Dermis blood vessel endothelial cell (primary cell): ENCODE measurements at regions not wholly inside any gene's neighbourhood (a gene's known extent, or its start where the extent isn't known, plus 50 kb on each side); places are given as distances from the start of the nearest gene placed in this dataset.
"Not testable (repeated sequence)": the region's sequence is repeated elsewhere in the genome, so short reads cannot be mapped to it uniquely, and the experiment has no call there.

Experiments
- DNase-seq: peaks from one replicate; pipeline ENCODE4 v3.0.0; 2010

DNA sequence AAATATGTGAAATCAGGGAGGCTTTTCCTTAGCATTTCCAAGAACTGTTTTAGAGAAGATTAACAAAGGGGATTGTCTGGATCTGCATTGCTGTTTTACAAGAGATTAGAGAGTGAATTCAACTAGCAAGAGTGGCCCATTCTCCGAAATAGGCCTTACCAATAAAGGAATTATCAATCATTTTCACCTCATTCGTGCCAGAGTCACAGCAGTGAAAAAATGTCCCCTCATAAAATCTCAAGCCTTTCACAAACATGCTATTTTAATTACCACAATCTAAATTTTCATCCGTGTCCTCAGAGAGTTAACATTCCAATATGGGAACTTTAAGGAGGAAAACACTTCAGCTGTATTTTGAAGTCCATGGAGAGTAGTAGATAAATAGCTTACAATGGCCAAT is 979.6 kb downstream of the RPA4 start:
- no peak for DNase-seq

DNA sequence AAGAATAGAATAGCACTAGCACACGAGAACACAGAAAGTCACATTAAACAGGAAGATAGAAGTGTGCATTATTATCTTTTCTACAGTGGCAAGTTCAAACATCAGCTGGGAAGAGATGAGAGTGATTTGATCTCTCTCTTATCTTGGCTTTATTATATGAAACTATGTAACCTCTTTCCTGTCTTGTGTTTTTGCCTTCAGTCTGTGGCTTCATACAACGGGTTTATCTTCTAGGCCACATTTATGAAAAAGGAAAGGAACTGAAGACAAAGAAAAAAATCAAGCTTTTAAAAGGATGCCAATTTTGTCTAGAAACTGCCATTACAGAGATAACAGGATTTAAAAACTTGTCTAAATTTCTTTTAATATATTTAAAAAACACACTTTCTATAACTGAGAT is 983.6 kb downstream of the RPA4 start:
- DNase-seq: no peak

DNA sequence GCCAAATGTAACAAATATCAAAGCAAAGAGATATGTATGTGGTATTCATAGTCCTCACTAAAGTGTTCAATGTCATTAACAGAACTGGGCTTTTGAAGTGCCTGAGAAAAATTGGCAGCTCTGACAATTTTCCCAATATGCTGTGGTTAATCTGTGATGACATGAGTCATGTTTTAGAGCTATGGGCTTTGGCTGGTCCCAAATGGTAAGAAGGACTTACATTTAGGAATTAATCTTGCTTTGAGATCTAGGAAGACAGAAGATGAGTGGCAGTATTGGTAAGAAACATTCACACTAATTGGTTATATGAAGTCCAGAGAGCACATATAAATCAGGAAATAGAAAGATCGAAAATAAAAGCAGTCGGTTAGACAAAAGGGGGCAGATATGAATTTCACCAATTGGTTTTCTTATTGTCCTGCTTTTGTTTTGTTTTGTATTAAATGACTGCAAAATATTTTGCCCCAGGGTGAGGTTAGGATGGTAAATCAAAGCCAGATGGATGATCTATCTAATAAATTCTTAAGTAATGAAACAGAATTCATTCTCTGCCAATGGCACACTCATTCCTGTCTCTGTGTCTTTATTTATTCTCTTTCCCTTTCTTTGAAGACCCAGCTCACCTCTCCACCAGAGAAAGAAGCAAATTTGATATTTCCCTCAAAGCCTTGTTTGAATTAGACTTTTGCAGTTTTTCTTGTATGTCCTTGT is 993.1 kb downstream of the RPA4 start:
- DNase-seq: no peak

DNA sequence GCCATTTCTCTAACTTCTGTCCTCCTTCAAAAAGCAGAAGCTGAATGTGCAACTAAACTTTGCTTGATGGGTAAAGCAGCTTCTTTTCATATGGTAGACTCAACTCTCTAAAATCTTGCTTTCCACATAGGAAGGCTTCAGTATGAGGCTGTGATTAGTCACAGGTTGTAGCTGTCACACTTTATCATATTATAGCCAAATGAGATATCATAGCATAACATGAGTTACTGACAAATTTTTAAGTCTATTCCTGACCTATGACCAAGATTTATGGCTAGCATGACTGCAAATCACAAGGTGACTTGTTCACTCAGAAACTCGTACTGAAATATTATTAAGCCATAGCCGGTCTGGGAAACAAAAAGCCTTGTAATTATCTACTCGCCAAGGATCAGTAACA is 998.6 kb downstream of the RPA4 start:
- DNase-seq: no peak

DNA sequence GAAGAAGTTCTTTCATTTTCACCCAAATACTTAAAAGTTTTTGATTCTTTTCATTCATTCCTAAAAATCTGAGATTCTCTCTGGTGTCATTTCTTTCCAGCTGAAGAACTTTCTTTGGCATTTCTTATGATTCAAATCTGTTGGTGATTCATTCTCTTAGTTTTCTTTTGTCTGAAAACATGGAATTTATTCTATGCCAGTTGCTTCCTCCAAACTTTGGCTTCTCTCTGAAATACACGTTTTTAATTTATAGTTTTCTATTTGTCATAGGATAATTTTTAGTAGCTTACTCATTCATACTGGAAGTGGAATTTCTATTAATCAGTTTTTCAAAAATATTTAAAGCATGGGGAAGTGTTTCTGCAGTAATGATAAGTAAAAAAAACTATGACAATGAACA is 1012.0 kb downstream of the RPA4 start:
- no peak for DNase-seq

DNA sequence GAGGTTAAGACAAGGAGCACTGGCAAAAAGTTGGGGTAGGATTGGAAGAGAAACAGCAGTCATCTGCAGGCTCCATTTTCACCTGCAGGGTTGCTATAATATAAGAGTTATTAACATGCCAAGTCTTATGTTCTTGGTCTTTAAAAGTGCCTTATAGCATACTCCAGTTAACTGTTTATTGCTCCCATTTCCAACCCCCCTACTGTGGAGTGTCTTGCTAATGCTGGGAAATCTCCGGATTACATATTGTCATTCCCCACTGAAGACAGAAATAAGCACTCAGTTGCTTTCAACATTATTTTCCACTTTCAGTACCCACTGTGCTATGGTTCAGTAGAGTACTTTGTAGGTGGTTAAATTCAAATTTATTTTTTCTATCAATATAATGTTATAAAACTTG is 1014.3 kb downstream of the RPA4 start:
- DNase-seq: no peak

DNA sequence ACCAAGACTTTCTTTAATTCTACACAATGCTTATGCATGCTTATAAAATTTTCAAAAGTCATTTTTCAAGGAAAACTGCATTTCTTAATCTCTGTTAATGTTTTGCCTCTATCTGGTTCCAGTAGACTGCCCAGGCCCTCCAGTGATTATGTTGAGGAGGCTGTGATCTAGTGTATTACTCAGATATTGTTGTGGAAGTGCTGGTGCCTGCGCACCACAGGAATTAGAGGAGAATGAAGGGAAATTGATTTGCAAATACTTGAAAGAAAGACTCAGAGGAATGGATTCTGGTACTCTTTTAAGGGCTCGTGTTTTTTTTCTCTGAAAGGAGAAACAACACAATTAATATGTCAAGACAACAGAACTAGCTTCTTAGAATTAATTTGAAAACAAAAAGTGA is 1015.1 kb downstream of the RPA4 start:
- DNase-seq: no peak

DNA sequence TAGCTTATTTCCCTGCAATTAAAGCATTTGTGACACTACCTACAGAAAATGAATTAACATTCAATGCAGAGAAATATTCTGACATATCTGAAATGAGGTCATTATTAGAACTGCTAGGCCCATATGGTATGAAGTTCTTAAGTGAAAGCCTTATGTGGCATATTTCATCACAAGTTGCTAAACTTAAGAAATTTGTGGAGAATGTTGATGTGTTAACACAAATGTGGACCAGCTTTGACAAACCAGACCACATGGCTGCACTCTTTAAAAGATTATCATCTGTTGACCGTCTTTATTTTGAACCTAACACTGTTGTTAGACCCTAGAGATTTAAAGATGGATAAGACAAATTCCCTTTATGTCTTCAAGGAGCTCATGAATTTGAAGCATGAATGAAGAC is 1024.1 kb downstream of the RPA4 start:
- no peak for DNase-seq

DNA sequence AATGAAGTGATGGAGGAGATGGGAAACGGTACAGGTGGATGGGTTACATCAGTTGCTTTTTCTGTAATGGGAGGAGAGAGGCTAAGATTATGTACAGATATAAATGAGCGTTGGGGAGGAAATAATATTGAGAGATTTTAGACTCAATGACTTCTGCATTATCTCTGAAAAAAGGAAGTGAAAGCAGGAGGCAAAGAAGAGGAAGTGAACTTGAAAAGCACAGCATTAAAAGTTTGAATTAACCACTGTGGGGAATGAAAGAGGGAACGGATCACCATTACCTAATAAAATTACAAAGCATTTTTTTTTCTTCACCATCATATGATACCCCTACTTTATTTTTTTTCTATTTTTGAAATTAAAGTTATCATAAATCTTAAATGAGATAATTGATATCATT is 1025.5 kb downstream of the RPA4 start:
- DNase-seq: no peak

DNA sequence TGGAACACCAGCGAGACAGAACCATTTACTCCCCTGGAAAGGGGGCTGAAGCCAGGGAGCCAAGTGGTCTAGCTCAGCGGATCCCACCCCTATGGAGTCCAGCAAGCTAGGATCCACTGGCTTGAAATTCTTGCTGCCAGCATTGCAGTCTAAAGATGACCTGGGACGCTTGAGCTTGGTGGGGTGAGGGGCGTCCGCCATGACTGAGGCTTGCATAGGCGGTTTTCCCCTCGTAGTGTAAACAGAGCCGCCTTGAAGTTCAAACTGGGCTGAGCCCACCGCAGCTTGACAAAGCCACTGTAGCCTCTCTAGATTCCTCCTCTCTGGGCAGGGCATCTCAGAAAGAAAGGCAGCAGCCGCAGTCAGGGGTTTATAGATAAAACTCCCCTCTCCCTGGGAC is 1031.7 kb downstream of the RPA4 start:
- DNase-seq: not testable (repeated sequence)

DNA sequence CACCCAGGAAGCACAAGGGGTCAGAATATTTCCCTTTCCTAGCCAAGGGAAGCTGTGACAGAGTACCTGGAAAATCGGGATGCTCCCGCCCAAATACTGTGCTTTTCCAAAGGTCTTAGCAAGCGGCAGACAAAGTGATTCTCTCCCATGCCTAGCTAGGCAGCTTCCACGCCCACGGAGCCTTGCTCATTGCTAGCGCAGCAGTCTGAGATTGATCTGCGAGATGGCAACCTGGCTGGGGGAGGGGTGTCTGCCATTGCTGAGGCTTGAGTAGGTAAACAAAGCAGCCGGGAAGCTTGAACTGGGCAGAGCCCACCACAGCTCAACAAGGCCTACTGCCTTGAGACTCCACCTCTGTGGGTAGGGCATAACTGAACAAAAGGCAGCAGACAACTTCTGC is 1037.5 kb downstream of the RPA4 start:
- not testable (repeated sequence) for DNase-seq

DNA sequence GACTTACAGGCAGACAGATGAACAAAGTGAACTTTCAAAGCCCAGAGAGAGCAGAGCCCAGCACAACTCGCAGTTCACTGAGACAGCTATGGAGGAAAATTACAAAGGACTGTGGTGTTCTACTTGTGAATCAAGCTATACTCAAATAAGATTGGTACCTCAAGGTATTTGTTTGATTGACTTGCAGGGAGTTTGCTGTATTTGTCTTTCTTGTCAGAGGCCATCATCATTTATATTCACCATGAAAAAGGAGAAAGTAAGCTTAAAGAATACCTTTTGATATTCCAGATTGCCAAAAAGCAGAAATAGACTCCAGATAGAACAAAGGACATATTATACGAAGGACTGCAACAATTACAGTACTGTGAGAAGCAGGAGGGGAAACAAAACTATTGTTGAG is 1047.9 kb downstream of the RPA4 start:
- no peak for DNase-seq

DNA sequence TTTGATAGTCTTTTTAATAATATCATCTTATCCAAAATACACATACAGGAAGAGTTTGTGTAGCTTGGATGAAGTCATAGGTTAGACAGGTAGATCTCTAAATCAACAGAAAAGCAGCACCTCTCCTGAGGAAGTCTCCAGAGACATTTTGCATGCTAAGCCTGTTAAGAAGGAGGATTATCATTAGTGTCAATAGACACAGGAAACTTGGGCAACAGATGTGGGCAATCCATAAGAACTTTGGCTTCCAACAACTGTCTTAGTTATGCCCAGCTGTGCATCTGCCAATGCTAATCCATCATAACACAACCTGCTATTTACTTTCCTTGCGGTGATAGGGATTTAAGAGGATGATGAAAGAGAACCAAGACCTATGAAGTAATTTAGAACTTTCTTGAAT is 1052.6 kb downstream of the RPA4 start:
- DNase-seq: no peak

DNA sequence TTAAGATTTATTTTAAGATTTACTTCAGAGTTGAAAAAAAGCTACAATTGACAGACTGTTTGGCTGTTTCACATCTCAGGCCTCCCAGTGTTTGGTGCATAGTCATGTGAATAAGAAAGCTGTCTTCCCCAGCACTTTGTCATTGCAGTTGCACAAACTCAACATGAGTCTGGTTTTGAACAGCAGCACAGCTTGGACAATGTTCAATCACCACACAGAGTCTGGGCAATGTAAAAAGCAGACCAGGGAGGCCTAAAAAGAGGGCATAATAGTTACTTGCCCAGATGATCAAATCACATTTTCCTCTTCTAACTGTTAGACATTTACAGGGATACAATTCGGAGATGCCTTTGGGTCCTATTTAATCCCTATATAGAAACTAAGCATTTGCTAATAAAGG is 1055.0 kb downstream of the RPA4 start:
- DNase-seq: no peak

DNA sequence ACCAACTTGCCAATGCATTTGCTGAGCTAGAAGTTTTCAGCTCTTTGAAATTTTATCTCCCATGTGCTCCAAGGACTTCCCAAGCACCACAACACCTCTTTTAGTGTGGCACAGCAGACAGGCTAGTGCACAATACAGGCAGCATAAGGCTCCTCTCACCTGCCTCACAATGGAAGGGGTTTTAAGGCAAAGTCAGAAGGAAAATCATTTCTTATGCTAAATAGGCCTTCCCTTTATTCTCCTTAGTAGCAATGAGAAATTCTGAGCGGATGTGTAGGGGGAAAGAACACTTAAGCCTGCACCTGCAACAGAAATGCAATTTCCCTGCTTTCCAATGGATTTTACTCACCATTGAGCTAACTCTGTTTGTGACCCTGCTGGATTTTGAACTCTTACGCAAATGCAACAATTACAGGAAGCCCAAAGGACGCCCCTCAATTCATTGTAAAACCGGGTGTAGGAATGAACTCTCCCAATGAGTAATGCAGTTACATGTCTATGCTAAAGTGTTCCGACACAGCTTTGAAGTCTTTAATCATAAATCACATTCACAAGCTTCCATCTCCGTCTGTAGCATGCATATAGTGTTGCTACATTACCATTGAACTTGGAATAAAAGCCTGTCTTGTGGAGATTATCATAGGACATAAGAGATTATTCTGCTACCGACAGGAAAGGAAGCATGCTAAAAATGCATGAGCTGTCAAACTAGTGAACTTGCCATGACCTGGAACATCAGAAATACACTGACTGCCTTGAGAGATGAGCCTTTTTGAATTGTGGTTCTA is 1084.9 kb downstream of the RPA4 start:
- no peak for DNase-seq

DNA sequence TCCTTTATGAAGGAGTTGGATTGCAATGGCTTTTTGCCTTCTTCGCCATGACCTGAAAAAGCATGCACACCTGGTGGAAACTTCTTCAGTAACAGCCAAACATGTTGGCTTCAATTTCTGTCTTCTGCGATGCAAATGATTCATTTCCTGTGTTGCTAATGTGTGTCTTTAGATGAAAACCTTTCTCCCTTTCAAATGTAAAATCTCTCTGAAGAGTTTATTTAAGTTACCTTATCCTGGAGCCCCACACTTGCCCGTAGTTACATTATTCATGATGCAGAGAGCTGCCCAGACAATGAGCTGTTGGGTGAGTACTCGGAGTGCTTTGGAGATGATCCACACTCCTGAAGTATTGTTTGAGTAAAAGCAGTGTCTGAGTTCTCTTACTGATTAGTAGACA is 1100.9 kb downstream of the RPA4 start:
- no peak for DNase-seq

DNA sequence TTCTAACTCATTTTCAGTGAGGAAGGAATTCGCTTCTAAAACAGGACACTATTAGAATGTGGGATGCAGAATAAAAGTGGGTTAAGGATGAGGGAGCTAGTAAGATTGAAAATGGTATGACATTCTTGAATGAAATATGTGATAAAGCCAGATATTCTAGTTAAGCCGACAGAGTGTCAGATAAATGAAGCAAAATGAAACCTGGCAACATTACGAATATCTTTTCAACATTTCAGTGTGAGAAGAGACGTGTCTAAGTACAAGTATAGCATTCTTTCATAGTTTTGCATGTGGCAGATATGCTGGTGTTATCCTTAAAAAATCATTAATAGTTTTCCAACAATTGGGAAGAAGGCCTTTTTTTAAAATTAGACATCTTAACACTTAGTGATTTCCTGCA is 1101.4 kb downstream of the RPA4 start:
- DNase-seq: no peak

DNA sequence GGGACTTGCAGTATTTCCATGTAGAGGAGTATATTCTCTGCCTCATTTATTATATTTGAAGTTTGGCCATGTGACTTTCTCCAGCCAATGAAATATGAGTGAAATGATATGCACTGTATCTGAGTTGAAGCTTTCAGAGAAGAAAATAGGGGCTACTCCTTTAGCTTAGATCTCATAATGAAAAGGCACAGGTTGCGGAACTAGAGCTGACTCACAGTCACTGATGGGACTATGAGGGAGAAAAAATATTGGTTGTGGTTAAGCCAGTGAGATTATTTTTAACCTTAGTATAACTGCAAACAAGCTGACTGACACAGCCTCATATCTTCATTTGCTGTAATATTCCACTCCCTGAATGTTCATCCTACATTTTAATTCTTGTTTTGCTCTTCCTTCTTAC is 1104.3 kb downstream of the RPA4 start:
- no peak for DNase-seq

DNA sequence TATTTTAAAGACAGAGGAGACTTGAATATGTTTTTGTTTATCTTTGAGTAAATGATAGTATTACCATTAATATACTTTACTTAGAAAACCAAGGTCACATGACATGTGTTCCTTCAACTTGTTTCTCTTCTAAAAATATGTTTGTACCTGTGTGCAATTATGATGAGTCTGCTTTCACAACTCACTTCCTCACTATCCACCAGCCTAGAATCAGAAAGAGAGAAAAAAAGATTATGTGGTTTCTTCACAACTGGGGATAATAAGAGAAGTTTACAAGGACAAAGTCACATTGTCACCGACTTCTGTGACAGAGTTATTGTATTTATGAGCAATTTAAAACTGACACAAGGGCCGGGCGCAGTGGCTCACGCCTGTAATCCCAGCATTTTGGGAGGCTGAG is 1112.1 kb downstream of the RPA4 start:
- DNase-seq: no peak

DNA sequence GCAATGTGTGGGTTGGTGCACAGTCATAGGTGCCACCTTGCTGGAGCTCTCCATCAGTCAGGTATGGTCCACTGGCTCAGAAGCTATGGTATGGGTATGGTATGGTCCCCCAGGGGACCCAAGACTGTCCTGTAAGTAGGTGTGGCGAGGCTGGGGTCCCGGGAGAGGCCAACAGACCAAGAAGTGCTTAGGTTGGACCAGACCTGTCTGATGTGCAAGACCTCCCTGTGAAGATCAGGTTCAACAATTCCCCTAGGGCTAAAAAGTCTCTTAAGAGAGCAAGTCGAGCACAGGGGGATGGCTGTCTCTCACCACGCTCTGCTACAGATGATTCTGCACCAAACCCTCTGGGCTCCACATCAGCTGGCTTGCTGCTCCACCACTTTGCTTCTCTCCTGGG is 1145.0 kb downstream of the RPA4 start:
- DNase-seq: no peak

DNA sequence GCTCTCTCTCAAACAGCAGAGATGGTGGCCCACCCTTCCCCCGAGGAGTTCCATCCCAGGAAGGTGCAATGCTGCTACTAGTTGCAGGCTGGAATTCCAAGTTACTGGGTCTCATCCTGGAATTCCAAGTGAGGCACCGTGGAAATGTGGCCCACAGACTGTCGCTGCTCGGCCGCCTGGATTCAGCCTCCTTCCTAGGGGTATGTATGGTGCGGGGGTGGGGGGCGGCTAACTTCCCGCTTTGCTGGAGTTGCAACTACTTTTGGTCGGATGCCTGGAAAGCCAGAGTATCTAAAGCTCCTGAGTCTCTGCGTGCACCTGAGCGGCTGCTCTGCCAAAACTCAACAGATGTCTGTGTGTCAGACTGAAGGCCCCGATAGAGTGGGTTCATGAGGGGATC is 1146.2 kb downstream of the RPA4 start:
- no peak for DNase-seq

DNA sequence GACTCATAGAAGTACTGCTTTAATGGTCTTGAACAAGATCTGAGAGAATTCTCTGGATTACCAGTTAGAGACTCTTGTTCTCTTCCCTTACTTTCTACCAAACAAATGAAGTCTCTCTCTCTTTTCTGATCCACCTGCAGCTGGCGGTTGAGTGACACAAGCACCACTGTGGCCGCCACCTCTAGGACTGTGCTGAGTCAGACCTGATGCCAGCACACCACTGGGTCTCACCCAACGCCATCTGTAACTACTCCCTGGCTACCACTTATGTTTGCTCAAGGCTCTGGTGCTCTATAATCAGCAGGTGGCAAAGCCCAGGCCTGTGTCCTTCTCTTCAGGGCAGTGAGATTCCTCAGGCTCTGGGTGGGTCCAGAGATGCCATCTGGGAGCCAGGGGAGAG is 1173.5 kb downstream of the RPA4 start:
- DNase-seq: no peak

DNA sequence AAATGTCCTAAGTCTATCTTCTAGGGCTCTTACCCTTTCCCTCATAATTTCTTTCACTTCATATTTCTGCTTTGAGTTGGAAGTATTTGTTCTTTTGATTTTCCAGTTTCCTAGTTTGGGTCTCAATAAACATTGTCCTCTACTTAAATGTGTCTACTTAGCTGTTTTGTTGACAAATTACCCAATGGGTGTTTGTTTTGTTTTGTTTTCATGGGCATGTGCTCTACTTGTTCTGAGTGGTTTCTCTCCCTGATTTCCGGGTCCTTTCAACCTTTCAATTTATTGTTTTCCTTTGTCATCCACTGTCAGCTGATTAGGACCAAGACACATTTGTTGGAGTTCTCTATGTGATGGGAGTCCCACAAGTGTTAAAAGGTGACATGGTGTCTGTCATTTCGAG is 1181.4 kb downstream of the RPA4 start:
- DNase-seq: no peak

DNA sequence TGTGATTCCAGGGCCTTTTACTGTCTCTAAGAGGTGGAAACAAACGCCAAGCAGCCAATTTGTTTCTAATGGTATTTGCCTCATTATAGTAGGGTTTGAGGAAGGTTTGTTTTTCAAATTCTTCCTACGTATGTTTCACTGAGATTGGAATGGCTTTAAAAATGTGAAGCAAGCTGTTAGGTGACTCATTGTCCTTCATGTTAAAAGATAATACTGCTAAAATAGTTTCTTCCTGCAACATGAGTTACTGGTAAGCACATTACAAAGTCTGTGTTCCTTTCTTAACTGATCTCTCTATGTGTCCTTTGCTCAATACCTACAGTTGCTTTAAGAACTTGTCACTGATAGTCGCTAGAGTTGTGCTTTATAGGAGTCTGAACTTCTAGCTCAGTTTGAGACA is 1183.9 kb downstream of the RPA4 start:
- no peak for DNase-seq
